GM12891 (cell line): ENCODE measurements at regions not wholly inside any gene's neighbourhood (a gene's known extent, or its start where the extent isn't known, plus 50 kb on each side); places are given as distances from the start of the nearest gene placed in this dataset.

Source experiments
- POLR2A ChIP-seq: IDR thresholded peaks from 2 replicates; pipeline ENCODE4 v1.6.1; 2011; ENCODE audit warnings: low read depth, low read length, control low read depth
- POLR2AphosphoS5 ChIP-seq: IDR thresholded peaks from 2 replicates; pipeline ENCODE4 v1.6.1; 2011; ENCODE audit warnings: low read depth, low read length, control low read depth
- SPI1 ChIP-seq: IDR thresholded peaks from 2 replicates; pipeline ENCODE4 v1.6.1; 2011; ENCODE audit warnings: low read depth, low read length, control low read depth
- TAF1 ChIP-seq: IDR thresholded peaks from 2 replicates; pipeline ENCODE4 v1.6.1; 2011; ENCODE audit warnings: low read depth, low read length, control low read depth

DNA sequence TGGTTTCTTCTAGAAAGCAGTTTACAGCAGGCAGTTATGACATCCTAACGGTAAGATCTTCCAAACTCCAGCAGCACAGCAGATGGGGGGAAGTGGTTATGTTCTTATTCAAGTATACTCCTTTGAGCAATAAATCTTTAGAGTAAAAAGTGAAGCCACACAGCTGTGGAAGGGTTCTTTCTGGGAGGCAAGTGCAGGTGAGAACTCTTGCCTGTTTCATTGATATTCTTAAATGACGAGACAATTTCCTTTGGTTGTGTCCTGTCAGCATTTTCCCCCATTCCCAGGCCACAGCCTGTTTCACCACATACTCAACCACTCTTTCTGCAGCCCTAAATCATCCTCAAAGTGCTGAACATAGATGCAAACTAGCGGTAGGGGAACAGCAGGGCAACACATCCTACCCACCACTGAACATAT is 207.3 kb upstream of the MTNR1B start:
- TF ChIP-seq POLR2A = no peak
- TF ChIP-seq TAF1 = no peak
- no peak for TF ChIP-seq POLR2AphosphoS5
- no peak for TF ChIP-seq SPI1
